HG02610 (cell line): ENCODE measurements at regions not wholly inside any gene's neighbourhood (a gene's known extent, or its start where the extent isn't known, plus 50 kb on each side); places are given as distances from the start of the nearest gene placed in this dataset.
"Not testable (repeated sequence)": the region's sequence is repeated elsewhere in the genome, so short reads cannot be mapped to it uniquely, and the experiment has no call there.

Experiments
- ATAC-seq: cut with Tn5 transposase; IDR thresholded peaks from one replicate; pipeline ENCODE4 v1.9.1; 2021; ENCODE audit warnings: mild to moderate bottlenecking, moderate library complexity; ENCODE audit not compliant: unreplicated experiment

DNA sequence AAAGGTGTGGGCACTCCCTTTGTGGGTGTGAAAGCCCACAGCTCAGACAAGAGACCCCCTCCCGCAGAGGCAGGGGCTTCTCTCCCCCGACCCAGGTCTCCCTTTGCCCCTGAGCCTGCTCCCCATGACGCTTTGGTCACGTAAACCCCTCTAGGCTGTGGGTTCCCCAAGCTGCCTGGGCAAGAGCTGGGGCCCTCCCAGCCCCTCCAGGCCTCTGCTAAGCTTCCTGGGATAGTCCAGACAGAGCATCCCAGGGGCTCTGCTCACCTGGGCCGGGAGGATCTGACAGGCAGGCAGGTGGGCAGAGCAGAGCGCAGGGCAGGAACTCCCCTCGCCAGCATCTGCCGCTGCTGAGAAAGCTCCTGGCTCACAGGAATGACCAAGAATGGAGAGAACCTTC is 177.3 kb downstream of the BANP start:
- no peak for ATAC-seq

DNA sequence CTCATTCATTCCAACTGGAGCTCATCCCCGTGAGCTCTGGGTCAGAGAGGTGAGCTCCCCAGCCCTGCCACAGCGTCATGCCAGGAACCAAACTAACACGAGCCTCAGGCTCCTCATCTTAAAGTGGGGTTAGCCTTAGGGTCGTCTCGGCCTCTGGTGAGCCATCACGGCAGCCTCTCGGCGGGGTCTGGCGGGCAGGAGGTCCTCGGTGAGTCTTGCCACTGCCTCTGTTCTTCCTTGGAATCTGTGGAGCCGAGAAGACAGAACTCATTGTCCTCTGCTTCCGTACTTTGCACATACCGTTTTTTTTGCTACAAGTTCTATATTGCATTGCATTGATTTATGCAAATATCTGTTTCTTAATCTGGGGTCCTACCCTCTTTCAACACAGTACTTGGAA is 177.9 kb downstream of the BANP start:
- ATAC-seq: not testable (repeated sequence)

DNA sequence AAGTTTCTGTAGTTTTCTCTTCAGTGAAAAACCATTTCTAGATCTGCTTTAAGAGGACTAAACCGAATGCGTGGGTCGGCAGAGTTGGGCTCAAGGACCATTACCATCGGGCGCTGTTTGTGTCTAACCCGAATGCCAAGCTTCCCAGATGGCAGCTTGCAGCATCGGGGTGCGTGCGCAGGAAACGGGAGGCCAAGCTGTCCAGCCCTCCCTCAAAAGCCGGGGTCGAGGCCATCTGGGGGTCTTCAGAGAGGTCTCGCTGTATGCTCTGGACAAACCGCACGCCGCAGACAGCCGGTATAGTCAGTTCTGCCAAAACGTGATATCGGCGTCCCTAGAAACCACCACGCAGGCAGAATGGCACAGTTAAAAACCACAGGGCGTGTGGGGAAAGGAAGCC is 178.8 kb downstream of the BANP start:
- no peak for ATAC-seq

DNA sequence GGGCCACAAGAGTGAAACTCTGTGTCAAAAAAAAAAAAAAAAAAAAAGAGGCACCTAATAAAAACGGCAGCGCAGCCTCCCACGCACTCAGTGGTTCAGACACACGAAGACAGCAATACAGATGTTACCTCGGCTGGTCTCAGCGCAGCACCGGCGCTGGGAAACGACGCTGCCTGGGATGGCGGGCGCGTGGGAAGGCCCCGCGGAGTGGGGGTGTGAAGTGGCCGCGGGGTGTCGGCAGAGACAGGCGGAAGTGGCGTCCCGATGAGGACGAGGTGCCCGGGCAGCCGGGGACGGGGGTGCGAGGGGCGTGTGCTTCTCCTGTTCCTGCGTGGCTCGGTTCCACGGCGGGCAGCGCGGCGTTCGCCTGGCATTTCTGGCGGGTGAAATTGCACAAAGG is 179.4 kb downstream of the BANP start:
- no peak for ATAC-seq

DNA sequence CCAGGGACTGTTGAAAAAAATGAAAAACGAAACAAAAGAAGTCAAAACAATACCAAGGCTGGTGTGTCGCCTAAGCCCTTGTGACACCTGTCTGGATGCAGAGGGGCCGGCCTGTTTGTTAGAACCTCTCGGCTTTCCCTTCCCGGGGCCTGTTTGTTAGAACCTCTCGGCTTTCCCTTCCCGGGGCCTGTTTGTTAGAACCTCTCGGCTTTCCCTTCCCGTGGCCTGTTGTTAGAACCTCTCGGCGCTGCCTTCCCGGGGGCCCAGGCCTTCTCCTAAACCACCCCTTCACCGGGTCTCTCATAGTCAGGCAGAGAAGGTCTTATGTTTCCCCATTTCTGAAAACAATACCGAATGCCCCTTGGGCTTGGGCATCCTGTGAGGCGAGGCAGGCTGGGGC is 180.0 kb downstream of the BANP start:
- no peak for ATAC-seq

DNA sequence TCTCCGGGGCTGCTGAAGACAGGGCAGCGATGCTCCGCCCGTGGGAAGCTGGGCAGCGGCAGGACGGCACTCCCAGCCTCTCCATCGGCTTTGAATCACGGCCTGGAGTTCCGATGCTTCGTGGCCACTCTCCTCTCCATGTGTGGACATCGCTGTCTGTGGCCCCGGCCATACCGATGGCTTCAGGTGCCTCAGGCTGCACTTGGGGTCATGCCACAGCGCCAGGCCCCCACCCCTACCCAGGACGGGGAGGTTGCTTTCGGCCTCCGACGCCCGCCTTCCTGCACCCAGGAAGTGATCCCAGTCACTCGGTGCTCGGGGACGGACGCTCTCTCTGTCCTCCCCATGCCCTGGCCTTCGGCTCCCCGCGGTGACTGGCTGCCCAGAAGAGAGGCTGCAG is 180.7 kb downstream of the BANP start:
- no peak for ATAC-seq

DNA sequence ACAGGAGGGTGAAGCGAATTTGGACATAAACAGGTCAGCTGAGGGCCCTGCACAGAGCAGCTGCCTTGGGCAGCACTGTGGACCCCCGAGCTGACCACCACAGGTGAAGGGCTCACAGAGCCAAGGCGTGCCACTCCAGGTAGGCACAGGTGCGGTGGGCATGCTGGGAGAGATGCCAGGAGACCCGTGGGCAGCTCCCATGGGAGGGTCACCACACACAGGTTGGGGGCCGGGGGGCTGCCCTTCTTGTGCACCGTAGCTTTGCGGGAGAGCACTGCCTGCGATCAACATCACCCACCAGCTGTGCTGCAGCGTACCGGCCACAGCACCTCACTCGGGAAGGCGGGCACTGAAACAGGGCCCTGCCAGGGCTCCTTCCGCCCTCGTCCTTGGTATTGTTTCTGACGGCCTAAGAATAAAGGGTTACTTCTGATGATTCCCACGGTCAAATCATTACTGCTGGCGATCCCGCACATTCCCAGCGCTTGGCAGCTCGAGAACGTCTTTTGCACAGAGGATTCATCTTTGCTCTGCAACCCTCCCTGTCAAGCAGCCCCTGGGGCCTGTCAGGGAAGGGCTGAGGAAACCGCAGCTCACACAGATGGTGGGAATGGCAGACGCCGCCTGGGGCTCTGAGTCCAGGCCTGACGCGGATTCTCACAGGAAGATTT is 181.7 kb downstream of the BANP start:
- ATAC-seq: no peak

DNA sequence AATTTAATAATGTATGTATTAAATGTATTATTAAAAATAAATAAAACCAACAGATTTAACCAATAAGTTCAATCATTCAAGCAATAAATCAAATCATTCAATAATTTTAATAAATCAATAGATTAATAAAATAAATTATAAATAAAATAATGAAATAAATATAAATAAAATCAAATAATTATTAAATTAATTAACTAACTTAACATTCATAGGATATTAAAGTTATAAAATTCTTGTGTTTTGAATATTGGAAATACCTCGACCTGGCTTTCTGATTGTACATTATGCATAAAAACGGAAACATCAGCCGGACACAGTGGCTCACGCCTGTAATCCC is 182.2 kb downstream of the BANP start:
- no peak for ATAC-seq

DNA sequence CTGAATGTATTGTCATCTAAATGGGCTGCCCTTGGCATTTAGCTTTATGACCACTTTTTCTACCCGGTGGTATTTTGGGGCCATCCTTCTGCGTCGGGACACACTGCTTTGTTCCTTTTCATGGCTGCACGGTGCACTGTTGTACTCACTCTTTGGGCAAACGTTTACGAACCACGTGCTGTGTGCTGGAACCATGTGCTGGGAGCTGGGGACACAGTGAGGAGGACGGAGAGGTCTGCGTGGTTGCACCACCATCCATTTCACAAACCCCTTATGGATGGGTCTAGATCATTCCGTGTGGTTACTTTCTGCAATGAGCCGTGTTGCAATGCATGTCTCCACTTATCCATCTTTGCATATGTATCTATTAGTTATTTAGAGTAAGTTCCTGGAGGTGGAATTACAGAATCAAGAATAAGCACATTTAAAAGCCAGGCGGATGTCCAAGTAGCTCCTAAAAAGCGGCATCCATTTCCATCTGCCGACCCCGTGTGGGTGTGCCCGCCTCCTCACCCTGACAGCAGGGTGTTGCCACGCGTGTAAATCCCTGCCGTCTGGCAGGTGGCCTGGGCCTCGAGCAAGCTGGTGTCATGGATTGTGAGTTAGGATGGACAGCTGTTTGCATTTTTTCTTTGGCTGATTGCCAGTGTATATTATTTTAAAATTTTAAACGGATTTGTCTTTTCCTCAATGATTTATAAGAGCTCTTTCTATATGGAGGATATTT is 183.1 kb downstream of the BANP start:
- ATAC-seq: not testable (repeated sequence)

DNA sequence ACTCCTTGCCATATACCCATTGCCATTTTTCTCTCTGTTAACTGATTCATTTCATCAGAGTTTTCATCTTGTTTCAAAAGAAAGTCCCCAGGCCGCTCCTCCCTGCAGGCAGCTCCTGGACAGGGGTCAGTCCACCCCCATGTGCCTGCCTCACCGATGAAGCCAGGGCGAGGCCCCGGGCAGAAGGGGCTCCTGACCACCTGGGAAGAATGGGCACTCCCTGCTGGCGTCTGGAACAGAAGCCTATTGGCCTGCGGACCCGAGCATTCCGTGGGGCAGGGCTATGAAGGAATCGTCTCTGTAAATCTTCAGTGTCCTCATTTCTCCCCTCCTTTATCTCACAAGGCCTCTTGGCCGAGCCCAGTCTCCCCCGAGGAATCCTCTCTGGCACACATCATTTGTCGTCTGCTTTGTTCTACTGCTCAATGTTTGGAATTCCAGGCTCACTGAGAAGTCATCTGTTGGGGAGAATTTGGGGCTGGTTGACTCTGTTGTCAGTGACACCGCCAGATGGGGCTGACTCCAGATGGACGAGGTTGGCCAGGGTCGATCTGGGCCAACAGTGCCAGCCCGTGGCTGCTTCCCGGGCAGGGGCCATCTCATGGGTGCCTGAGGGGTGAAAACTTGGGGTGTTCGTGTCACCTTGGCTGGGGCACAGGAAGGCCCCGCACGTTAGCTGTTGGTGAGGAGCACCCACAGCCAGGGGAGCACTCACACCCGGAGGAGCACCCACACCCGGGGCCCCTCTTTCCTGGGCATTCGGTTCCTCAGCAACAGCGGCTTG is 183.9 kb downstream of the BANP start:
- ATAC-seq: not testable (repeated sequence)

DNA sequence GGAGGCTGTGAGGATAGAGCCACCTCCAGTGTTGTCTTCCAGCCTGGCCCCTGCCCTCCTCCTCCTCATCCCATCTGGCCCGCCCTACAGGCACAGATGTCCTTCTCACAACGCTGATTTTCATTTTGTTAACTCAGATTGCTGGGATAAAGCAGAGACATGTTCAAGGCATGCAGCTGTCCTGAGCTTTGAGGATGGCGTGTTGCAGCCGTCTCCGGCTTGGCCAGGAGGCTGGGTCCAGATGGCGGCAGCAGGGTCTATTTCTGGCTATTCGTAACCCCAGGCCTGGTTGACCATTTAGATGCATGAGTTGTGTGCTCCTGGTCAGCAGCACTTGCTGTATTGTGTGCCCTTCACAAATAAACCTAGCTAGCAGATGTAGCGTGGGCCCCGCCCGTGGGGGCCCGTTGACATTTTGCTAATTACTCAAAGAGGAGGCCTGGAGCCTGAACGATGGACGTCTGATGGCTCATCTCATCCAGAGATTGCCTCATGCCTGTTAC is 185.0 kb downstream of the BANP start:
- ATAC-seq: not testable (repeated sequence)

DNA sequence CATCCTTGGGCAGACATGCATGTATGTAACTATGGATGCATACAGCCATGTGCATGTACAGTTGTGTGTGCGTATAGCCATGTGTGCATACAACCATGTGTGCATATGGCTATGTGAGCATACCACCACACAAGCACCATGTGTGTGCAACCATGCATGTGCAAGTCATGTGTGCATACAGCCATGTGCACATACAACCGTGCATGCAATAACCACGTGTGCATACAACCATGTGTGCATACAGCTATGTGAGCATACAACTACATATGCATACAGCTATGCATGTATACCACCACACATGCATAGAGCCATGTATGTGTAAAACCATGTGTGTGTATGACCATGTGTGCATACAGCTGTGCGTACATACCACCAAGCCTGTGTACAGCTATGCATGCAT is 185.7 kb downstream of the BANP start:
- not testable (repeated sequence) for ATAC-seq

DNA sequence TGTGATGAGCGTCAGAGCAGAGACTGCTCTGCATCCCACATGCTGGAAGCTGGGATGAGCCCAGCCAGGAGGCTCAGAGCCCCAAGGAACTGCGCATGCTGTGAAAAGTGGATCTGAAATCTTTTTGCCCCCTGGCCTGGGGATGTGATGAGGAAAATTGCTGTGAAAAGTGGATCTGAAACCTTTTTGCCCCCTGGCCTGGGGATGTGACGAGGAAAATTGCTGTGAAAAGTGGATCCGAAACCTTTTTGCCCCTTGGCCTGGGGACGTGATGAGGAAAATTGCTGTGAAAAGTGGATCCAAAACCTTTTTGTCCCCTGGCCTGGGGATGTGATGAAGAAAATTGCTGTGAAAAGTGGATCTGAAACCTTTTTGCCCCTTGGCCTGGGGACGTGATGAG is 187.9 kb downstream of the BANP start:
- not testable (repeated sequence) for ATAC-seq

DNA sequence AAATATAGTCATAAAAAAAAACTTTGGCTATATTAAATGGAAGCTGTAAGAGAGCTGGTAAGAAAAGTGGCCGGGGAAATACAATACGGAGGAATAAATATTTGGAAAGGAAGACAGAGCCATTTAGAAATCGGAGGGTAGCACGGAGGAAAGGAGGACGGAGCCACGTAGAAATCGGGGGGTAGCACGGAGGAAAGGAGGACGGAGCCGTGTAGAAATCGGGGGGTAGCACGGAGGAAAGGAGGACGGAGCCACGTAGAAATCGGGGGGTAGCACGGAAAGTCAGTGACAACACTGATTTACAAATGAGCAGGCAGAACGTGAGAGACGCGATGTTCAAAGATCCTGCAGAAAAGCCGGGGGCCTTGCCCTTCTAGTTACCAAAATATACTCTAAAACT is 189.0 kb downstream of the BANP start:
- ATAC-seq: not testable (repeated sequence)

DNA sequence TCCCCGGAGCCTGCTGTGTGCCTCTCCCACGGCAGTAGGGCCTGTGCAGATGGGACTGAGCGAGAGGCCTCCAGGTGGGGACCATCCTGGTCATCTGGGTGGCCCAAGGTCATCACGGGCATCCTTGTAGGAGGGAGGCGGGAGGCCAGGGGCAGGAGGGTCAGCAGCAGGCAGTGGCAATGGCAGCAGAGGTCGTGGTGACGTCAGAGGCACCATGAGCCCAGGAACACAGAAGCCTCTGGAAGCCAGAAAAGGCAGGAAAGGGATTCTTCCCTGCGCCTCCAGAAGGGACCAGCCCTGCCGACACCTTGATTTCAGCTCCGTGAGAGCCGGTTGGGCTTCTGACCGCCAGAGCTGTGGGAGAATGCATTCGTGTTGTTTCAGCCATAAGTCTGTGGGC is 190.3 kb downstream of the BANP start:
- ATAC-seq: no peak

DNA sequence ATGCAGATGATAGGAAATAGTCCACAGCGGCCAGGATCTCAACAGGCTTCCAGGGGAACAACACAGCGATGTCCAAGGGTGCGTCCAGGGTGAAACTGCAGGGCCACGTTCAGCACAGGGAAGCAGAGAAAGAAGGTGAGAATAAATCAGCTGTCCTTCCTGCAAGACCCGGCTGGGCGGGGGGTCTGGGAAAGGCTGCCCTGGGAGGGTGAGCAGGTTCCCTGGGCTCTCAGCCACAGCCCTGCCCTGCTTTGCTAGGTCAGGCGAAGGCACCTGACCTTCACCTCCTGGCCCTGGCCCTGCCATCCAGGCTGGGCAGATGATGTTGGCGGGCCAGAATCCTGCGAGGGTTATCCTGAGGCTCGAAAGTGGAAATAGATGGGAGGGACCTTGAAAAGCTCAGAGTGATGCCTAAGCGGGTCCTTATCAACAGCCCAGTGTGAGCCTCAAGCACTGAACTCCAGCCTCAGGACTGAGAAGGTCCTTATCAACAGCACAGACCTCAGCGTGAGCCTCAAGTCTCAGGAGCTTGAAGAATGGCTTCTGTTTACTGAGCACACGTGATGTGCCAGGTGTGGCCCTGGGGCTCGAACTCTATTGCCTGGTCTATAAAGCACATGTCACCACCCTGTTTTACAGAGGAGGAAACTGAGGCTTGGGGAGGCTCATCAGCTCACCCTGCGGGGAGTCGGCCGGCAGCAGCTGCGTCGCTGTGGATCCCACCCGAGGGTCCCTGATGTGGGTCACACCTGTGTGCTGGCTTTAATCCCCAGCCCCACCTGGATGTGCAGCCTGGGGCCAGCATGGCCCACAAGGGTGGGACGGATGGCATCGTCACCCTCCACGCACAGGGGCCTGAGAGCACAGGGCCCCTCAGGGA is 191.1 kb downstream of the BANP start:
- not testable (repeated sequence) for ATAC-seq

DNA sequence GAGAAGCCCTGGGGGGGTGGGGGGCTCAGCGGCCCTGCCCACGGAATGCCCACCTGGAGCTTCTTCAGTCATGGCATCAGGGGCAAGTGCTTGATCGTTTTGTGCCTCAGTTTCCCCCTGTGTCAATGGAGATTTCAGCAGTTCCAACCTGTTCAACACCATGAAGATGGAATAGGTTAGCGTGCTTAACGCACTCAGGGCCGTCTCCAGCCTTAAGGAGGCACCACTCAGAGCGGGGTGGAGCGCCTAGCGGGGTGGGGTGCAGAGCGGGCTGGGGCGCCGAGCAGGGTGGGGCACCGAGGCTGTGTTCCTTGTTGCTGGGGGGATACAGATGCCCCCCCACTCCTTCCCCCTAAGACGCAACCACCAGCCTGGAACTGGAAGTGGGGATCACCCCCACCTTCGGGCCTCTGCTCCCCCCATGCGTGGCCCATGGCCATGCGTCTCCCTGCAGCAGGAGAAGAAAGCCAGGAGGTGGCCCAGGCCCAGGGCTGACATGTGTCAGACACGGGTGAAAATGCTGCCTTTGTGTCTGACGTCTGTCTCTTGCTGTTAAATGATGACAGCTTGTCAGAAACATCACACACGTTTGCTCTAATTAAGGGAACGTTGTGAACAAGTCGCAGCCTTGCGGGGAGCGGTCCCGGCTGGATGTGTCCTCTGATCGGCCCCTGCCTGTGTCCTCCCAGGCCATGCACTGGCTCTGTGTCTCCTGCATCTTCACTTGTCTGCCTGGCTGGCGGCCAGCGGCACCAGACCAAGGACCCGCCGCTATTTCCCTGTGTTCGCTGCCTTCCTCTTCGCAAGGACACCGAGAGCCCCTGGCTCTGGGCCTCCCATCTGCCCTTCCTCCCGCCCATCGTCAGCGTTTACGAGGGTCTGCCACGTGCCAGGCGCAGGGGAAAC is 192.1 kb downstream of the BANP start:
- ATAC-seq: not testable (repeated sequence)

DNA sequence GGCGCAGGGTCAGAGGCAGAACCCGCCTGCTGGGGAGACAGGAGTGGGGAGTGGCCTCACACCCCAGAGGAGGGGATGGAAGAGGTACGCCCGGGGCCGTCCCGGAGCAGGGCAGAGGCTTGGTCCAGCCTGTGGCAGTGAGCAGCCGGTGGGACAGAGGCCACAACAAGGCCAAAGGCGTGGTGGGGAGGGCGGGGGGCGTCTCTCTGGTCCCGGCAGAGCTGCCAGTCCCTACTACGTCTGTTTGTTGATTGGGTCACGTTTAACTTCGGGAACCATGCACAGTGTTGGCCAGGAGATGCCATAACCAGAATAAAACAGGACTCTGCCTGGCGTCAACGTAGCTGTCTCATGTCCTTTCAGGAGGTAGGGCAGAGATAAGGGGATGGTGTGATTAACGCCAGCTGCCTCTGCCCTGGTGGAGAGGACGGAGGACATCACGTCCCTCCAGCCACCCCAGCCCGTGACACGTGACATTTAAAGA is 192.8 kb downstream of the BANP start:
- no peak for ATAC-seq

DNA sequence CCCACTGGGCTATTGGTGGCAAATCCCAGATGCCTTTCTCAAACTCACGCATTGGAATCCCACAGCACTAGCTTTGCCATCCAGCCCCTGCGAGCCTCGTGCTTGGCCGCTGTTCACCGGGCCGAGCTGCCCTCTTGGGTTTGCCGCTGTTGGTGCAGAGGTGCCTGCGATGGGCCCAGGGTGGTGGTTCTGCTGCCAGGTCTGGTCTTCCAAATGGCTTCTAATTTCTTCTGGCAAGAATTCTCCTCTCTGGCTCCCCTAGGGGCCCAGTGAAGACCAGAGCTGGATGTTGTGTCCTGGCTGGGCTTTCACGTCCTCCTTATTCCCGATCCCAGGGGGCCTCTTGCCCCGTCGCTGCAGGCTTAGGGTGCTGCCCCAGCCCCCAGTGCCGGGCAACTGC is 194.1 kb downstream of the BANP start:
- ATAC-seq: not testable (repeated sequence)
